ENCODE measurements at regions not wholly inside any gene's neighbourhood (a gene's known extent, or its start where the extent isn't known, plus 50 kb on each side); places are given as distances from the start of the nearest gene placed in this dataset.

GRCh38 chr1:69513601-69514000 is 54.1 kb upstream of the LRRC7 start:
- no peak for DNase-seq (ENCODE audit: low spot score)

Data from HuH-7.5 (cell line).